GM19239 (cell line): ENCODE measurements at regions not wholly inside any gene's neighbourhood (a gene's known extent, or its start where the extent isn't known, plus 50 kb on each side); places are given as distances from the start of the nearest gene placed in this dataset.
A peak's percentile ranks its signal among the peaks of the same experiment; 100 is the strongest.

Source experiments
- DNase-seq: peaks from one replicate; pipeline ENCODE4 v3.0.0; 2011; ENCODE audit warnings: low spot score; ENCODE audit not compliant: insufficient read length
- FAIRE-seq: peaks from 2 replicates; lab custom pipeline; 2011; peaks lifted over from hg19 to GRCh38; lab: Jason Lieb, UNC

DNA sequence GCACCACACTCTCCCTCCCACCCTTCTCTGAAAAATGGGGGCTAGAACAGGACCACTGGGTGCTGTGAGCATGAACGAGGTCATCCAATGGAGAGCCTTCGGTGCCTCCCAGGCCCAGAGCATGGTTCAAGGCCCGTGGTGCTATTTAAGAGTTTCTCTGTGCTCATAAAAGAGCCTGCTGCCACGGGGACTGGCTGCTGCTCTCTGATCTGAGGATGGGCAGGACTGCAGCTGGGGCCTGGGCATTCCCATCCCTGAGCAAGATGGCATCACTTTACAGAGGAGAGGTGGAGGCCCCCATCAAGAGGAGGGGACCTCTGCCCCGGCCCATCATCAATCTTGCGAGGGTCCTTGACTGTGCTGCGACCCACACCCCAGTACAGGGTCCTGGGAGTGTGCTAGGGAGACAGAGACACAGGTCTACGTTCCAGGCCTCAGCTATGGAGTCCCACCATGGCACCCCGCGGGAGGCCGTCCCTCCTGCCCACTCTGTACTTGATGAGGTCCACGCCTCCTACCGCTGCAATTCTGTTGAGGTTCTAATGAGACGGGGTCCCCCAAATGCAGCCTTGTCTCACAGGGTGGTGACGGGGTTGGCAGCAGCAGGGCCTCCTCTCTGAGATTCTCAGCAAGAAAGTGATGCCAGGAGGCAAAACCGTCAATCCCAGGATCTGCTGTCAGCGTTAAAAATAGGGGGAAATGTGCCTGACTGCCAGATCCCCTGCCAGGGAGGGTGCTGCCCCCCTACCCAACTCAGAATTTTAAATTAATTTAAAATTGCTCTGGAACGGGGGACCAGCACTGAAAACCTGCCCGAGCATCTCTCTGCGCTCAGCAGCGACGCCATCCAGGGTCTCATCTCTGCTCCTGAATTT lies 405.4 kb downstream of the SHANK2 start:
- DNase-seq: no peak
- FAIRE-seq: no peak

DNA sequence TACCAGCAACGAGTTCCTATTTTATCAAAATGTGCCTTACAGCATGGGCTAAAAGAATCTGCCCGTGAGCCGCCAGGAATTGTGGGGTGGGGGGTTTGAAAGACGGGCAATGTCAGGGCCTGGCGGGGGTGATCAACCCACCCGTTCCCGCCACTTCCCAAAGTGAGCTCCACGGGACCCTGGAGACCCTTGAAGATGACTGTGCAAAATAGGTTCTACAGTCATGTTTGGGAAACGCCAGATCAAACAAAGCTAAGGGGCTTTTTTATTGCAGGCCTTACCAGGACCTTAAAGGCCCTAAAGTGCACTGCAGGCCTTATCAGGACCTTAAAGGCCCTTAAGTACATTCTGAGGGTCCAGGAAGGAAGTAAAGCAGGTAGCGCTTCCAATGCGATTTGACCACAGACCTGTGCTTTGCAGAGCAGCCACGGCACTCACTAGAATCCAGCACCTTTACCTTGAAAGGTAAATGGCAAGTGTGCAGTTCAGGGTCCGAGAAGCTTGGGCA lies 404.1 kb downstream of the SHANK2 start:
- DNase-seq: no peak
- FAIRE-seq: no peak

DNA sequence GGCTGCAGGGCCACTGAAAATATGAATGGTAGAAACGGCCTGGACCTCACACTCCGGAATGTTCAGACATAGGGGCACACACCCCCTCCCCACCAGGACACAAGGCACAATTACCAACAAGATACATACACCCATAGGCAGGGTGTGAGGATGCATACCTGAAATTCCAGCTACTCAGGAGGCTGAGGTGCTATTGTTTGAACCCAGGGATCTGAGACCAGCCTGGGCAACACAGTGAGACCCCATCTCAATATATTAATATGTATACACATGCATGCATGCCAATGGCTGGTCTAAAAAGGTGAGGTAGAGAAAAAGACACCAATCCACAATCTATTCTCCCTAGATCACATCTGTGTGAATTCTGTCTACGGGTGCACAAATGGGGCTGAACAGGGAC lies 403.3 kb downstream of the SHANK2 start:
- no peak for FAIRE-seq

DNA sequence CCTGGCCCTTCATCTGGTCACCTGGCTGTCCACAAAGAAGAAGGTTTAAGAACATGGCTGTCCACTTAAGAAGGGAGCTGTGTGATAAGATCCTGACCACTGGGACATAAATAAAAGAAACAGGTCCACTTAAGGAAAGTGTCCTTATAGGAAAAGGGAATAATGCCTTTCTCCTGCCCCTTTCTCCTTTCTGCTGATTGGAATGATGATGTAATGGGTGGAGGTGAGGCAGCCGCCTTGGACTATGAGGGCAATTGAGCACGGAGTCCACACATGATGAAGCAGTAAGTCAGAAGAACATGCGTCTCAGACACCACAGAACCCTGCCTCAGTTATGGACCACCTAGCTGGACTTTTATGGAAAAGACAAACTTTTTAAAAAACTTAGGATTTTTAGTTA lies 401.1 kb downstream of the SHANK2 start:
- no peak for DNase-seq
- FAIRE-seq: no peak

More for the DNA sequence above, 403.3 kb downstream of the SHANK2 start:
- no peak for DNase-seq

DNA sequence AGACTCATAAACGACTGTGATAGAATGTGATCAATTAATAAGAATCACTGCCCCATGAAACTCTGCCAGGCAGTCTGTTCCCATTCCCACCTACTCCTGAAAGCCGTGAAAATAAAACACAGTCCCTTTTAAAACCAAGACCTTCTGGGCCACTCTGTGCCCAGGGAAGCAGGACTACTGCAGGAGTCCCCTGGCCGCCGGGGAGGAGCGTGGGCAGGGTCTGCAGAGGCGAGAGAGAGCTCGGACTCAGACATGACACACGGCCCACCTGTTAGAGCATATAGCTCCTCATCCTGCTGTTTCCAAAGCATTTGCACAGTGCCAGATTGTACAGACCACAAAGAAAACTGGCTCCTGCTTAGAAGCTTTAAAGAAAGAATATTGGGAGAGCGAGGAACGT lies 400.5 kb downstream of the SHANK2 start:
- FAIRE-seq (no peak), DNase-seq (no peak)

DNA sequence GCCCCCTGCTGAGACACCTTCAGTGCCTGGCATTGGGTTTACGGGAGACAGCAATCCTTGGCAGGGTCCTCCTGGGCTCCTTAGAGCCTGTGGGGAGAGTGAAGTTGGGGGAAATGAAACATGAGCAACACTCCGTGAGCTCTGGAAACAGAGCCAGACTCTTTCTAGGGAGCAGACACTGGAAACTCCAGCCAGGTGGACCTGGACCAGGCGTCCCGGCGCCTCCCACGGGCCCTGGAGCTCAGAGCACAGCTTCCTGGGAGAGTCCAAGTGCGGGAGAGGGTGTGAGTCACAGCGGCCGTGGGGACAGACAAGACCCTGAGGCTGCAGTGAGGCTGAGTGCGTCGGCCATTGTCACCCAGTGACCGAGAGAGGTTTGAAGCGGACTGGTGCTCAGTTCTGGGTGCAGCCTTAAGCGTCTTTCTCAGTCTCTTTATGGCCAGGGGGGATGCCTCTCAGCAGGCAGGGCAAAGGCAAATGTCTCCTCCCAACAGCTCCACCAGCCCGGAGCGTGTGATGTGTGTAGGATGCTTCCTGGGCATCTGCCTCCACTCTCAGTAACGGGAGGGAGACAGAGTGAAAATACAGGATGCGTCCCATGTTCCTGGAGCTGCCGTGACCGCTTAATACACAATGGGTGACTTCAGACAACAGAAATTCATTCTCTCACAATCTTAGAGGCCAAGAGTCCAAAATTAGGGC lies 399.2 kb downstream of the SHANK2 start:
- DNase-seq (no peak), FAIRE-seq (no peak)

DNA sequence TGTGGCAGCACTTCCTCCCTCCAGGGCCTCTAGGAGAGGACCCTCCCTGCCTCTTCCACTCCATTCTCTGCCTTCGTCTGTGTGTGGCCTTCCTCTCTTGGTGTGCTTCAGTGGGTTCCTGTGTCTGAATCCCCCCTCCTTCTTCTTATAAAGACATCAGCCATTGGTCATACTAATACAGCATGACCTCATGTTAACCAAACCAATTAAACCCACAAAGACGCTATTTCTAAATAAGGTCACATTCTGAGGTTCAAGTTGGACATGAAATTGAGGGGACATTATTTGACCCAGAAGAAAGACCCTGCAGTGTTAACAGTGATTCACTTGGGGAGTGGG lies 398.6 kb downstream of the SHANK2 start:
- DNase-seq (no peak), FAIRE-seq (no peak)

DNA sequence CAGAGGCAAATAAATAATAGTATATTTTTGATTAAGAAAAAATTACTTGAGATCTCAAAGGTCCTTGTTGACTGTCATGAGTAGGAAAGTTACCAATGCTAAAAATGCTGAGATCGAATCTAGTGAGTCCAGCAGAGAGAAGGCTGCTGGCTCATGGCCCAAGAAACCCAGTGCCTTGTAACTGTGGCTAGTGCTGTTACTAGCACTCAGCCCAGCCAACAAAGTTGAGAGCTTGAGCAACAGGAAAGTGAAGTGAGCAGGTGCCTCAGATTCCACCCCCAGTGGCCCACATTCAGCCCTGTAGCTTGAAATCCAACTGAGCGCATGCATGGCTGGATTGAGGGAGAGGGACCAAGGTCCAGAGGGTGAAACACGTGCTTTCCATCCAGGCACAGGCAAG lies 398.2 kb downstream of the SHANK2 start:
- DNase-seq (no peak), FAIRE-seq (no peak)

DNA sequence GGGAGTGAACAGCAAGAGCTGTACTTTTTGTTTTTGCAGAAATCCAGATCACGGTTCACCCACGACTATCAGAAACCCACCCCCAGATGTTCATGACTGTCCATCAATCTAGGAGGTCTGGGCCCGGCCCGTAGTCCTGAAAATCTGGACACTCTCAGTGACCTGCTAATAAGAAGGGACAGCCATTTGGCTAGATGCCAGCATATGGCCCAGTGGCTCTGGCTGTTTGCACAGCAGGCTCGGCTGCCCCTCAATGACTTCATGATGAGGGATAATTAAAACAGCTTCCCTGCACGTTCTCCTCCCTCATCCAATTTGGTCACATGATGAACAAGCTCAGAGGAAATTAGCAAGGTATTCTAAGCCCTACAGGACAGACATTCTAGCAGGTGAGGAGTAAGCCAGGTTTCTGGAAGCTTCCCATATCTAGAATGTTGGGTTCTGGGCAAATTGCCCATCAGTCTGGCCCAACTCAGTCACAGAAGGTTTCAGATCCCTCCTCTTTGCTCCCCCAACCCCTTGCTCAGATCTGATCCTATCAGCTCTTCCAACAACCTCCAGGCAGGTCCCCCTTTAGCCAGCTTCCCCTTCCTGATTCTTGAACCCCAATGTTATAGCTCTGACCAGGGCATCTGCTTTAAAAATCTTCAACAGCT lies 397.3 kb downstream of the SHANK2 start:
- no peak for FAIRE-seq
- DNase-seq: no peak

DNA sequence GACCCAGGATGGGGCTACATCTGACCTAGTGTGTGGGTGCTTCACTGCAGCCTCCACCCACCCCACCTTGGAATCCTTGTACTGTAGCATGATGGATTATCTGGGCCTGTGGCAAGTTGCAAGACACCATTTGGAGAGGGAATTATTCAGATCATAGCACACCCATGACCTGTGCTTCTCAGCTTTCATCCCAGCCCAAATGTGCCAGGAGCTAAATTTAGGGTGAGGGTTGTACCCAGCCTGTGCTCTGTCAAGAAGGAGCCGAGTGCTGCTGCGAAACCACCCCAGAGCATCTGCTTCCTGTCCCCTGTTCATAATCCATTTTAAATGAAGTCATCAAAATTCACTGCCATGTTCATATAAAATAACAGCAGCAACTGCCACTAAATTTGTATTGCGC lies 394.5 kb downstream of the SHANK2 start:
- DNase-seq (no peak), FAIRE-seq (no peak)

DNA sequence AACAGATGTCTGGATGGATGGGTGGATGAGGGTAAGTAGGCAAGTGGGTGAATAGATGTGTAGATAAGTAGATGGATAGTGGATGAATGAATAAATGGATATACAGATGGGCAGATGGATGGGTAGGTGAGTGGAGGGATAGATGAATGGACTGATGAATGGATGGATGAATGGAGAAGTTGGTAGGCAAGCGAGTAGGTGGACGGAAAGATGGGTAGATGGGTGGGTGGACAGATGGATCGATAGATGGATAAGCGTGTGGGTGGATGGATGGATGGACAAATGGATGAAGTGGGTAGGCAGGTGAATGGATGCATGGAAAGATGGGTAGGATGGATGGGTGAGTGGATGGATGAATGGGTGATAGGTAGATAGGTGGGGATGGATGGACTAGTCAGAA lies 393.2 kb downstream of the SHANK2 start:
- FAIRE-seq: no peak

DNA sequence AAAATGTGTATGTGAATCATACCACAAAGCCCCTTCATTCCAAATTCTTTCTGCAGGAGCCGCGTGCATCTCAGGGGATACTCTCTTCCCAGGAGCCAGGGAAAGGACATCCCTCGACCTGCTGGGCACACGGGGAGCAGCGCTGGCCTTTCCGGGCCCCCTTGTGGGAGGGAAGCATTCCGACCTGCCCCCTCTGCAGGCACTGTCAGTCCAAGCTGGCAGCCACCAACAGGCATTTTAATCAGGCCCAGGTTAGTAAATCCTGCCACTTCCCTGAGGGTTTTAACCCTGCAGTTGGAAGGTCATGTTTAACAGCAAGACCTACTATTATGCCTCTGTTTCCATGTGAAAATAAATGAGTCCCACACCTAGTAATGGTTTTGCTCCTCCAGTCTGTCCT lies 391.5 kb downstream of the SHANK2 start:
- FAIRE-seq: no peak
- no peak for DNase-seq

More for the DNA sequence above, 393.2 kb downstream of the SHANK2 start:
- DNase-seq: no peak

DNA sequence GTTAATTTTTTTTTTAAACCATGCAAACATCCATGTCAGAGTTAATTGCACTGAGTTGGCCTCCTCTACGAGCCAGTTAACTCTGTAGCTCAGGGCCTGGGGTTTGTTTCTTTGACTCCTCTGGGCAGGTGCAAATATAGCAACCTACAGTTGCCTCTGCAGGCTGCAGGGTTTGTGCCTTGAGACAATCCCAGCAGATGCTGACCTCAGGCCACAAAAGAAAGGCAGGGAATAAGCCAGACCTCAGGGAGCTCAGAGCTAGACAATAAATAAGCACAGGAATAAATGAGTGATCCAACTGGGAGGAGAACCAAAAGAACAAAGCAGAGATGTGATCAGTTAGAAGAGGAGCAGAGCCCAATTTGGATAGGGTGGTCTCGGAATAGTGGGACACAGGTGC lies 390.8 kb downstream of the SHANK2 start:
- DNase-seq (no peak), FAIRE-seq (no peak)

DNA sequence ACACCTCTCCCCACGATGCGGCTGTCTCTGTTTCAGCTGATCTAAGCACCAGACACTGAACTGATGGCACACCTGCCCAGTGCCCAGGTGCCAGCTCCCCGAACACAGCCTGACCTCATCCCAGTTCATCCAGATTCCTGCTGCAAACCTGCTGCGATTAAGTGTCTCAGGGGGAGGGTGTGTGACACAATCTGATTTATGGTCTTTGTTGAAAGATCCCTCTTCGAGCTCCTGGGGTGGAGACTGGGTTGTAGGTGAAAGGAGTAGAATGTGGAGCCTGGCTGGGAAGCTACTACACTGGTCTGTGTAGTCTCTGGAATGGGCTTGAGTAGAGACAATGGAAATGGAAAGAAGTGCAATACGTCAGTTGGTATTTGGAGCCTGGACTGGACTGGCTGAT lies 390.3 kb downstream of the SHANK2 start:
- FAIRE-seq (no peak), DNase-seq (no peak)

DNA sequence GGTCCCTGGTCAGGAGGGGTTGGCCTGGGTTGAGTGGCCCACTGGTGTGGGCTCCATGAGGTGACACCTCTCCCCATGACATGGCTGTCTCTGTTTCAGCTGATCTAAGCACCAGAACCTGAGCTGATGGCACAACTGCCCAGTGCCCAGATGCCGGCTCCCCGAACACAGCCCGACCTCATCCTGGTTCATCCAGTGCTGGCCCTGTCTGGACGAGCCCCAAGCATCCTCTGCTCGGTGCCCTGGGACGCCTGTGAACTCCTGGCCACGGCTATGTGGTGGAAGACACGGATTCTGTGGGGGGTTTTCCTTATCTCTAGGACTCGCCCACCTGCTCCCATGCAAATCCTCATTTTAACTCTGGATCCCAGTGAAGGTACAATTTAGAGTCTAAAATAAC lies 389.2 kb downstream of the SHANK2 start:
- DNase-seq (no peak), FAIRE-seq (no peak)

DNA sequence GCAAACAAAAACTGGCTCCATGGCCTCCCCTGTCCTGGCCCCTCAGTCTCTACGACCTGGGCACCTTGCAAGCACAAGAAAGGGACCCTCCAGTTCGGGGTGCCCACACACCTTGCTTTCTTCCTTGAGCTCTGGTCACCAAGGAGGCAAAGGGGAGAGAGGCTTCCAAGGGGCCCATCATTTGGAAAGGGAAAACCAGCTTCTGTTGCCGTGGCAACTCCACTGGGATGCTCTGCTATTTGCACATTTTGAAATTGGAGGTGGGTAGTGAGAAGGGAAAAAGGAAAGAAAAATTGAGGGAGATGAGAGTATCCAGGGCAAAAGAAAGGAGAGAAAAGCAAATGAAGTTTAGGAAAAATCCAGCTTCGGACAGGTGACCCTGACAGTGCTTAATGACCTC lies 388.4 kb downstream of the SHANK2 start:
- FAIRE-seq (no peak), DNase-seq (no peak)

DNA sequence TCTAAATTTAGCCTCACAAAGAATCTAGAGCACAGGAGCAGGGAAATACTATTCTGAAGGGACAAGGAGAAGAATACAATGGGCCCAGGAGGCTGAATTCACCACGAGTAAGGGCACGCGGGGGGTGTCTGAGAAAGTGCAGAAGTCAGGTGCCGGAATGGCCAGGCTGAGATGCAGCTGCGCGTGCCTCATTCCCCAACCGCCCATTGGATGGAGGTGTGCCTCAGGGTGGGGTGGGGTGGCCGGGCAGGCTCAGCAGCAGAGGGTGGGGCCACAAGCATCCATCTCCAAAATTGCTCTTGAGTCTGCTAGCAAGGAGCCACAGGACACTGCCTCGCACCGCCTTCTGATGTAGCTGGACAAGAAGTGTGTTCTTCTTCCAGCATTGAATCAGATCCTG lies 387.0 kb downstream of the SHANK2 start:
- no peak for DNase-seq
- FAIRE-seq: no peak

DNA sequence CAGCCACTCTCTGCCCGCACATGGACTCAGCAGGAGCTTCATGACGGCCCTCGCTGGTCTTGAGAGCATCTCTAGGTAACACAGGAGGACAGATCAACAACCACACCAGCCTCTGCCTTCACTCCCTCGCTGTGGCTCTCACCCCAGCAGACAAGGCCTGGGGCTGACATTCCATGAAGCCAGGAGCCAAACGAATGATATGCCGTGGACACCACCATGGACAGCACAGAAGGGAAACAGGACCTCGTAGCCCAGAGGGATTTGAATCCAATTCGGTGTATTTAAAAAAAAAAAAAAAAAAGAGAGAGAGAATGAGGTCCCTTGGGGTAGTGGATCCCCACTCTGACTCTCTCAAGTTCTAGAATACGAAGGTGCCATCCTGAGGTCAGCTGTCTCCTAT lies 385.5 kb downstream of the SHANK2 start:
- FAIRE-seq (no peak), DNase-seq (no peak)

DNA sequence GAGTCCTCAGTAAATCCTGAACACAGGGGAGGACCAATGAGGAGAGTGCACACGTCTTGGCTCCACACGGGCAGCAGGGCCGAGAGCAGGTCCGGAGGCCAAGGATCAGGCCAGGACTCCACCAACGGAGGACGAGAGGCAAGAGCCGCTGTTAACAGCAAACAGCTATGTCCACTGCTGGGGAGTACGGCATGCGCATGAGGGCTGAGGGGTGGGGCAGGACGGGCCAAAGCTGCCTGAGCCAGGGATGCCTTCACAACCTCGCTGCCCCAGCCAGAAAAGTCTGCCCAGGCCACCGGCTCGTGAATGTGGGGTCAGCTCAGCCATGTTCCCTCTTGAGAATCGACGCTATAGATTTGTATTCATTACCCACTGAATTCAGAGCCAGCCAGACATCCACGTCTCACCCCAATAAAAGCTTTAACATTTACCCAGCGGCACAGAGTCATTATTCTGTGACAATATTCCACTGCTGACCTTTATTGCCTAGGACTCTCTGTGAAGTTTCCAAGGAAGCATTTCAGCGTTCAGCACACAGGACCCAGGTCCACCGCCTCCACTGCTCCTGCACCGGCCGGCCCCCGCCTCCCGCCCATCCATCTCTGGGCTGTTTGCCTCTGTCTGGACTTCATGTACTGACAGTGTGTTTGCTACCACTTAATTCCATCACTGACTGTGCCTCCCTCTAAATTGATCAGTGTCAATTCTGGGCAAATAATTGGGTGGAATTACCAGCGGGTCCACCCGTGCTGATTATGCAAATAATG lies 384.9 kb downstream of the SHANK2 start:
- DNase-seq (no peak), FAIRE-seq (no peak)

DNA sequence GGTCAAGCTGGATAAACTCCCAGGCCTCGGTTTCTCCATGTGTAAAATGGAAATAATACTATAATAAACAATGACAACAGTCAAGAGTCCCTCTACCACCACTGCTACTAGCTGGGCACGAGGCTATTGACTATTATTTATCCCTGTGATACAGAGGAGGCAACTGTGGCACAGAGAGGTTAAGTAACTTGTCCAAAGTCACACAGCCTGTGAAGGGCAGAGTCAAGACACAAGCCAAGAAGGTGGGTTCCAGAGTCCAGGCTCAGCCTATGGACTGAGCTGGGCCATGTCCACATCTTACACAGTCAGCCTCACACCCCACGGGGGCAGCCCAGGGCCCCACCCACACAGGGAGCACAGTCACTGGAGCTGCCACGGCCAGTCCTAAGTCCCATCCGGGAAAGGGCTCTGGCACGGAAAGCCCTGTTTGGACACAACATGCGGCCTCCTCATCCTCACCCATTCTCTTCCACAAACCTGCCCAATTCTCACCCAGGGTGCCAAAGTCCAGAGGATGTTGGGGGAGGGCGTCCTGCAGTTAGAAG lies 384.0 kb downstream of the SHANK2 start:
- FAIRE-seq (peak; percentile 28), DNase-seq (no peak)
